ENCODE measurements at regions not wholly inside any gene's neighbourhood (a gene's known extent, or its start where the extent isn't known, plus 50 kb on each side); places are given as distances from the start of the nearest gene placed in this dataset.

GRCh38 chr16:5851393-5851982 is 753.9 kb upstream of the EEF2KMT start:
- Histone ChIP-seq H3K36me3 (ENCODE audit: insufficient read depth, low read length) (no peaks in the 10 kb centered on the region), H3K9ac (ENCODE audit: insufficient read length) (no peak overlapping the region), H3K4me3 (no peak overlapping the region), H3K9me3 (ENCODE audit: low read depth, low read length) (no peaks in the 10 kb centered on the region), H3K27ac (no peak overlapping the region)
- no peak for DNase-seq (ENCODE audit: low read depth, low spot score)
- no peak for TF ChIP-seq FOXP2 (optimal IDR thresholded peaks at IDR 0.05; ENCODE audit: control extremely low read depth, extremely low read length, insufficient read depth)
- no peak for TF ChIP-seq EZH2 (IDR thresholded peaks at IDR 0.05)
- TF ChIP-seq POLR2AphosphoS5 (IDR thresholded peaks at IDR 0.05; ENCODE audit: borderline replicate concordance, low read depth, low read length), result no peak

- no peak for TF ChIP-seq FOXP2 (optimal IDR thresholded peaks at IDR 0.05; ENCODE audit: control extremely low read depth, extremely low read length, insufficient read depth)
- no peak overlapping the region for H3K27ac ChIP-seq
Observed at GRCh38 chr16:5850632-5851392, 753.2 kb upstream of the EEF2KMT start.

GRCh38 chr16:5845046-5845445 is 747.5 kb upstream of the EEF2KMT start:
- DNase-seq (ENCODE audit: low read depth, low spot score), result no peak
- H3K9ac ChIP-seq (ENCODE audit: insufficient read length), result no peak overlapping the region
- H3K27ac ChIP-seq, result no peak overlapping the region
- no peaks in the 10 kb centered on the region for H3K9me3 ChIP-seq (ENCODE audit: low read depth, low read length)
- H3K36me3 ChIP-seq (ENCODE audit: insufficient read depth, low read length), result no peaks in the 10 kb centered on the region
- no peak for TF ChIP-seq FOXP2 (optimal IDR thresholded peaks at IDR 0.05; ENCODE audit: control extremely low read depth, extremely low read length, insufficient read depth)
- no peak for TF ChIP-seq EZH2 (IDR thresholded peaks at IDR 0.05)
- no peak for TF ChIP-seq POLR2AphosphoS5 (IDR thresholded peaks at IDR 0.05; ENCODE audit: borderline replicate concordance, low read depth, low read length)
- no peak overlapping the region for H3K4me3 ChIP-seq

More at GRCh38 chr16:5850632-5851392, 753.2 kb upstream of the EEF2KMT start:
- Histone ChIP-seq H3K36me3 (ENCODE audit: insufficient read depth, low read length) (no peaks in the 10 kb centered on the region), H3K9ac (ENCODE audit: insufficient read length) (no peak overlapping the region), H3K4me3 (no peak overlapping the region), H3K9me3 (ENCODE audit: low read depth, low read length) (no peaks in the 10 kb centered on the region)
- no peak for DNase-seq (ENCODE audit: low read depth, low spot score)

GRCh38 chr16:5841974-5842373 is 744.4 kb upstream of the EEF2KMT start:
- DNase-seq (ENCODE audit: low read depth, low spot score), result no peak
- Histone ChIP-seq H3K9ac (ENCODE audit: insufficient read length) (no peak overlapping the region), H3K36me3 (ENCODE audit: insufficient read depth, low read length) (no peaks in the 10 kb centered on the region), H3K9me3 (ENCODE audit: low read depth, low read length) (no peaks in the 10 kb centered on the region), H3K27ac (no peak overlapping the region), H3K4me3 (no peak overlapping the region)
- no peak for TF ChIP-seq FOXP2 (optimal IDR thresholded peaks at IDR 0.05; ENCODE audit: control extremely low read depth, extremely low read length, insufficient read depth)
- TF ChIP-seq POLR2AphosphoS5 (IDR thresholded peaks at IDR 0.05; ENCODE audit: borderline replicate concordance, low read depth, low read length), result no peak
- no peak for TF ChIP-seq EZH2 (IDR thresholded peaks at IDR 0.05)

DNA sequence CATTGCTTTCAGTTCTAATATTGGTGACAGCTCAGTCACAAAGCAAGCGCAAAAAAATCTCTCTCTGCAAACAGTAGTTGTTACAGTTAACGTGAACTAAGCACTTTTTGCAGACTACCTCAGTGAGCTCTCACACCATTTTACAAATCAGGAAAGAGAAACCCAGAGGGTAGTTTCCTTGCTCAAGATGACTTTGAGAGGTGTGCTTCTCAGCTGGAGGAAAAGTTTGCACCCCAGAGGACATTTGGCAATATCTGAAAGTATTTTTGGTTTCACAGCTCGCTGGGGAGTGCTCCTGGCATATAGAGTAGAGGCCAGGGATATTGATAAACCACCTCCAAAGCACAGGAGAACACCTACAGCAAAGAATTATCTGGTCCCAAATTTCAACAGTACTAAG is 741.1 kb upstream of the EEF2KMT start:
- TF ChIP-seq POLR2AphosphoS5 (IDR thresholded peaks at IDR 0.05; ENCODE audit: borderline replicate concordance, low read depth, low read length) (no peak), EZH2 (IDR thresholded peaks at IDR 0.05) (no peak), FOXP2 (optimal IDR thresholded peaks at IDR 0.05; ENCODE audit: control extremely low read depth, extremely low read length, insufficient read depth) (no peak)
- Histone ChIP-seq H3K36me3 (ENCODE audit: insufficient read depth, low read length) (no peaks in the 10 kb centered on the region), H3K4me3 (no peak overlapping the region), H3K9me3 (ENCODE audit: low read depth, low read length) (no peaks in the 10 kb centered on the region), H3K27ac (no peak overlapping the region), H3K9ac (ENCODE audit: insufficient read length) (no peak overlapping the region)
- no peak for DNase-seq (ENCODE audit: low read depth, low spot score)

DNA sequence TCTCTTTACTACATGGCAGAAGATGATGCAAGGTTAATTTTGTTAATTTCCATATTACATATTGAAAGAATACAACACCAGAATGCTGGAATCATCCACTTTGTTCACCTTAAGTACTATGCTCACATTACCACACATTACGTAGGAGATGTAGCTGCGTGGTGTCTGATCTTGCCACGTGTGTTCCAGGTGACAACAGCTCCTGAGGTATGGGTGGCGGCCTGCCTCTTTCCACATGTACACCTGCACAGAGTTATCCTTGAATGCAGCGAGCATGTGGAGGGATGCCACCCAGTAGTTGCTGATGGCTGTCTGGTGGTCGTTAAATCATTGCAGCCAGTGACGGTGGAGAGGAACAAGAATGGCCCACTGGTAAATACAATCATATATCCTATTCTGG is 740.5 kb upstream of the EEF2KMT start:
- H3K4me3 ChIP-seq, result no peak overlapping the region
- no peaks in the 10 kb centered on the region for H3K36me3 ChIP-seq (ENCODE audit: insufficient read depth, low read length)
- no peak for DNase-seq (ENCODE audit: low read depth, low spot score)
- no peak for TF ChIP-seq FOXP2 (optimal IDR thresholded peaks at IDR 0.05; ENCODE audit: control extremely low read depth, extremely low read length, insufficient read depth)
- TF ChIP-seq POLR2AphosphoS5 (IDR thresholded peaks at IDR 0.05; ENCODE audit: borderline replicate concordance, low read depth, low read length), result no peak
- TF ChIP-seq EZH2 (IDR thresholded peaks at IDR 0.05), result no peak
- no peak overlapping the region for H3K27ac ChIP-seq
- H3K9me3 ChIP-seq (ENCODE audit: low read depth, low read length), result no peaks in the 10 kb centered on the region
- no peak overlapping the region for H3K9ac ChIP-seq (ENCODE audit: insufficient read length)

- no peak overlapping the region for H3K27ac ChIP-seq
- H3K4me3 ChIP-seq, result no peak overlapping the region
- no peaks in the 10 kb centered on the region for H3K9me3 ChIP-seq (ENCODE audit: low read depth, low read length)
- H3K36me3 ChIP-seq (ENCODE audit: insufficient read depth, low read length), result no peaks in the 10 kb centered on the region
- H3K9ac ChIP-seq (ENCODE audit: insufficient read length), result no peak overlapping the region
- DNase-seq (ENCODE audit: low read depth, low spot score), result no peak
- TF ChIP-seq POLR2AphosphoS5 (IDR thresholded peaks at IDR 0.05; ENCODE audit: borderline replicate concordance, low read depth, low read length), result no peak
- no peak for TF ChIP-seq FOXP2 (optimal IDR thresholded peaks at IDR 0.05; ENCODE audit: control extremely low read depth, extremely low read length, insufficient read depth)
- TF ChIP-seq EZH2 (IDR thresholded peaks at IDR 0.05), result no peak
Observed at GRCh38 chr16:5837007-5837670, 739.5 kb upstream of the EEF2KMT start.

- no peak for DNase-seq (ENCODE audit: low read depth, low spot score)
- Histone ChIP-seq H3K27ac (no peak overlapping the region), H3K4me3 (no peak overlapping the region), H3K36me3 (ENCODE audit: insufficient read depth, low read length) (no peaks in the 10 kb centered on the region), H3K9ac (ENCODE audit: insufficient read length) (no peak overlapping the region), H3K9me3 (ENCODE audit: low read depth, low read length) (no peaks in the 10 kb centered on the region)
- TF ChIP-seq POLR2AphosphoS5 (IDR thresholded peaks at IDR 0.05; ENCODE audit: borderline replicate concordance, low read depth, low read length) (no peak), FOXP2 (optimal IDR thresholded peaks at IDR 0.05; ENCODE audit: control extremely low read depth, extremely low read length, insufficient read depth) (no peak), EZH2 (IDR thresholded peaks at IDR 0.05) (no peak)
Observed at GRCh38 chr16:5835876-5836275, 738.3 kb upstream of the EEF2KMT start.

Data from SK-N-MC (cell line).